GM06990 (cell line): ENCODE measurements at regions not wholly inside any gene's neighbourhood (a gene's known extent, or its start where the extent isn't known, plus 50 kb on each side); places are given as distances from the start of the nearest gene placed in this dataset.

Source experiments
- DNase-seq: peaks from one replicate; pipeline ENCODE4 v3.0.0-alpha.2; 2011; ENCODE audit not compliant: insufficient read length; ENCODE audit errors: extremely low read depth
- H3K27me3 ChIP-seq: replicated peaks from 2 replicates; pipeline ENCODE4 v1.6.0; 2011; ENCODE audit warnings: low read length; ENCODE audit not compliant: control insufficient read depth, insufficient read depth
- H3K36me3 ChIP-seq: 2 replicates; pipeline ENCODE4 v1.5.1; 2011; ENCODE audit warnings: low read length; ENCODE audit not compliant: control insufficient read depth, insufficient read depth
- H3K4me3 ChIP-seq: replicated peaks from 2 replicates; pipeline ENCODE4 v1.5.1; 2011; ENCODE audit warnings: low read depth, mild to moderate bottlenecking, control low read depth, low read length
- TF ChIP-seq, protein P1 (sequence below): IDR thresholded peaks from 2 replicates; pipeline ENCODE4 v1.5.1; 2011; ENCODE audit warnings: low read length, control low read depth, mild to moderate bottlenecking, inconsistent platforms; ENCODE audit not compliant: insufficient read depth, poor library complexity, severe bottlenecking

- H3K4me3 ChIP-seq: no peak overlapping the region
- no peak for DNase-seq
- H3K27me3 ChIP-seq: no peaks in the 10 kb centered on the region
- H3K36me3 ChIP-seq: no peaks in the 10 kb centered on the region
- TF ChIP-seq, protein P1, sequence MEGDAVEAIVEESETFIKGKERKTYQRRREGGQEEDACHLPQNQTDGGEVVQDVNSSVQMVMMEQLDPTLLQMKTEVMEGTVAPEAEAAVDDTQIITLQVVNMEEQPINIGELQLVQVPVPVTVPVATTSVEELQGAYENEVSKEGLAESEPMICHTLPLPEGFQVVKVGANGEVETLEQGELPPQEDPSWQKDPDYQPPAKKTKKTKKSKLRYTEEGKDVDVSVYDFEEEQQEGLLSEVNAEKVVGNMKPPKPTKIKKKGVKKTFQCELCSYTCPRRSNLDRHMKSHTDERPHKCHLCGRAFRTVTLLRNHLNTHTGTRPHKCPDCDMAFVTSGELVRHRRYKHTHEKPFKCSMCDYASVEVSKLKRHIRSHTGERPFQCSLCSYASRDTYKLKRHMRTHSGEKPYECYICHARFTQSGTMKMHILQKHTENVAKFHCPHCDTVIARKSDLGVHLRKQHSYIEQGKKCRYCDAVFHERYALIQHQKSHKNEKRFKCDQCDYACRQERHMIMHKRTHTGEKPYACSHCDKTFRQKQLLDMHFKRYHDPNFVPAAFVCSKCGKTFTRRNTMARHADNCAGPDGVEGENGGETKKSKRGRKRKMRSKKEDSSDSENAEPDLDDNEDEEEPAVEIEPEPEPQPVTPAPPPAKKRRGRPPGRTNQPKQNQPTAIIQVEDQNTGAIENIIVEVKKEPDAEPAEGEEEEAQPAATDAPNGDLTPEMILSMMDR: no peak
Measured at GRCh38 chr3:28917895-28918475, 362.9 kb upstream of the RBMS3 start.

- no peak overlapping the region for H3K4me3 ChIP-seq
- no peaks in the 10 kb centered on the region for H3K27me3 ChIP-seq
- H3K36me3 ChIP-seq: no peaks in the 10 kb centered on the region
- DNase-seq: no peak
- TF ChIP-seq, protein P1: no peak
Measured at GRCh38 chr3:28922376-28922775, 358.5 kb upstream of the RBMS3 start.

- no peak overlapping the region for H3K4me3 ChIP-seq
- H3K36me3 ChIP-seq: no peaks in the 10 kb centered on the region
- DNase-seq: no peak
- TF ChIP-seq, protein P1: no peak
- no peaks in the 10 kb centered on the region for H3K27me3 ChIP-seq
Measured at GRCh38 chr3:28923994-28924393, 356.9 kb upstream of the RBMS3 start.

- no peak overlapping the region for H3K4me3 ChIP-seq
- H3K27me3 ChIP-seq: no peaks in the 10 kb centered on the region
- H3K36me3 ChIP-seq: no peaks in the 10 kb centered on the region
- TF ChIP-seq, protein P1: no peak
- DNase-seq: no peak
Measured at GRCh38 chr3:28924744-28925360, 356.0 kb upstream of the RBMS3 start.

- H3K36me3 ChIP-seq: no peaks in the 10 kb centered on the region
Measured at GRCh38 chr3:28933337-28933736, 347.5 kb upstream of the RBMS3 start.

More at GRCh38 chr3:28933337-28933736, 347.5 kb upstream of the RBMS3 start:
- TF ChIP-seq, protein P1: no peak
- Histone ChIP-seq H3K4me3 (no peak overlapping the region), H3K27me3 (no peaks in the 10 kb centered on the region)
- DNase-seq: no peak
